Fibroblast of the conjunctiva (primary cell): ENCODE measurements at regions not wholly inside any gene's neighbourhood (a gene's known extent, or its start where the extent isn't known, plus 50 kb on each side); places are given as distances from the start of the nearest gene placed in this dataset.

Source experiments
- DNase-seq: peaks from one replicate; pipeline ENCODE4 v3.0.0-alpha.2; 2010; ENCODE audit warnings: low read depth

- no peak for DNase-seq
Observed at GRCh38 chr15:70264014-70264582, 166.4 kb upstream of the TLE3 start.

- no peak for DNase-seq
Observed at GRCh38 chr15:70262591-70263274, 165.0 kb upstream of the TLE3 start.

- no peak for DNase-seq
Observed at GRCh38 chr15:70262171-70262570, 164.5 kb upstream of the TLE3 start.

GRCh38 chr15:70261083-70261482 is 163.4 kb upstream of the TLE3 start:
- DNase-seq = no peak

GRCh38 chr15:70260580-70260979 is 162.9 kb upstream of the TLE3 start:
- DNase-seq = no peak

GRCh38 chr15:70259640-70260508 is 162.2 kb upstream of the TLE3 start:
- DNase-seq = no peak

DNA sequence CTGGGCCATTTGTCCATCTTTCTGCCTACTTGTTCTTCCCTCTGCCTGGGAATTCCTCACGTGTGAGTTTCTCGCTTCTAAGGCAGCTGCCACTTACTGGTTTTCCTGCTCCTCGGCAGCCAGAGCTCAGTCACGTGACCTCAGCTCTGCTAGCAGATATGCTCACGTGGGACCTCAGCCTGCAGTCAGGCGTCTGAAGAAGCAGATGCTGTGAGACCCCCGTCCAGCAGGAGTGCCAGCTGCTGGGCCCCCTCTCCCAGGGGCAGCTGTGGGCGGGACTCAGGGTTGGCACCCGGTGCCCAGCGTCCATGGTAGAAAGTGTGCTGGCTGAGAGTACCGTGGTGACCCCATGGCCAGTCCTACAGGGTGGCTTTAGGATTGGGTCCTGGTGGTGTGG is 161.3 kb upstream of the TLE3 start:
- DNase-seq = peak; percentile 16

GRCh38 chr15:70258369-70259027 is 160.8 kb upstream of the TLE3 start:
- no peak for DNase-seq

GRCh38 chr15:70257573-70258248 is 160.0 kb upstream of the TLE3 start:
- no peak for DNase-seq

DNA sequence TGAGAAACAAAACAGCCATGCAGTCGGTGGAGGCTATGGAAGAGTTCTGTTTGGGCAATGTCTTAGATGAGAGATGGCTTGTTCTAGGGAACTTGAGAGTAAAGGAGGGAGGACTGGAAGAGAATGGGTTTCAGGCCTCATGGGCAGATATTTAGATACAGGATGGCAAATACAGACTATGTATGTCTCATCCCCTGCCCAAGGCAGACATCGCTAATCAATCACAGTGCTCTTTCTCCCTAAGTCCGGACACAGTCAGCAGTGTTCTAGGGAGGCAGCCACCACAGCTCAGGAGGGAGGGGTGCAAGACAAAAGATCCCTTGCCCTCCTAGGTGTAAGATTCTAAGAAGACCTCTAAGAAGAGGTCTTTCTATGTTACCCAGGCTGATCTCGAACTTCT is 159.3 kb upstream of the TLE3 start:
- DNase-seq = no peak

GRCh38 chr15:70254311-70254869 is 156.7 kb upstream of the TLE3 start:
- DNase-seq = no peak

DNA sequence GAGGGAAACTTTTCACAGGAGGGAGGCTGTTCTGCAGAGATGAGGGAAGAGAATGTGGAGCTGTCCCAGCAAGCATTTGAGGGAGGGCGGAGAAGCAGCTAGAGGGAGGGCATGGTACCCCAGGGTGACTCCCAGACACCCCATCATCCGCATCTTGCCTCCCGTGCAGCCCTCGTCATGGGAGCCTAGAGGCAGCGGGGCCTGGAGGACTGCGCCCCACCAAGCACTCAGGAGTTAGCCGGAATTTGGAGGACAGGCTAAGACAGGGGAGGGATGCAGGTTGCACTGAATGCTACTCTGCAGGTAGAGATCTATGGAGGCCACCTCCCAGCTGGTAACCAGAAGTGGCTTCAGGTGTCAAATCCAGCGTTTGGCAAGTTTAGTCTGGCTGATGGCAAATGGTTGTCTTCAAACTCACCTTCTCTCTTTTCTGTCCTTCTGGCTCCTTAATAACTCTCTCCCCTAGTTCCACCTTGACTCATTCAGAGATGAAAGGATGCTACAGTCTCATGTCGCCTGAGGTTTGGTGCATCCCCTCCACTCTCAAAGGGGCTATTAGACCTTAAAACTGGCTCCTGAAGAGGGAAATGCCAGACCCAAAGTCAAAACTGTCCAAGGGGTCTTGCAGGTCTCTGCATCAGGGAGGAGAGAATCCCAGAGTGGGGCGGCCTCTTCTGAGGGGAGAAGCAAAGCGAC is 155.9 kb upstream of the TLE3 start:
- no peak for DNase-seq

DNA sequence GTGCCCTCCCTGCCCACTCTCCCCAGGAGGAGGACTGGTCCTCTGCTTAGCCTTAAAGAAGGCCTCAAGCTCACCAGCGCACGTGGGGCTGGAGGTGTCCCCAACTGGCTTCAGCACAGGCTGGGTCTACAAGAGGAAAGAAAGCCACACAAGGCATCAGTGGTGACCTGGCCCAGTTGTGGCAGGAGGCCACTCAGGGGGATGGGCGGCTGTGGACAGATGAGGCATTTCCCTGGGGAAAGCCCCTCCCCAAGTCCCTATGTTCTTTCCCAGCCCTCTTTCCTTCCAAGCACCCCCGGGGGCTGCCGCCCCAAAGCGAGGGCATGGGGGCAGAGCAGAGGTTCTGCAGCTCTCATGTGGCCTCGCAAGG is 155.2 kb upstream of the TLE3 start:
- no peak for DNase-seq

DNA sequence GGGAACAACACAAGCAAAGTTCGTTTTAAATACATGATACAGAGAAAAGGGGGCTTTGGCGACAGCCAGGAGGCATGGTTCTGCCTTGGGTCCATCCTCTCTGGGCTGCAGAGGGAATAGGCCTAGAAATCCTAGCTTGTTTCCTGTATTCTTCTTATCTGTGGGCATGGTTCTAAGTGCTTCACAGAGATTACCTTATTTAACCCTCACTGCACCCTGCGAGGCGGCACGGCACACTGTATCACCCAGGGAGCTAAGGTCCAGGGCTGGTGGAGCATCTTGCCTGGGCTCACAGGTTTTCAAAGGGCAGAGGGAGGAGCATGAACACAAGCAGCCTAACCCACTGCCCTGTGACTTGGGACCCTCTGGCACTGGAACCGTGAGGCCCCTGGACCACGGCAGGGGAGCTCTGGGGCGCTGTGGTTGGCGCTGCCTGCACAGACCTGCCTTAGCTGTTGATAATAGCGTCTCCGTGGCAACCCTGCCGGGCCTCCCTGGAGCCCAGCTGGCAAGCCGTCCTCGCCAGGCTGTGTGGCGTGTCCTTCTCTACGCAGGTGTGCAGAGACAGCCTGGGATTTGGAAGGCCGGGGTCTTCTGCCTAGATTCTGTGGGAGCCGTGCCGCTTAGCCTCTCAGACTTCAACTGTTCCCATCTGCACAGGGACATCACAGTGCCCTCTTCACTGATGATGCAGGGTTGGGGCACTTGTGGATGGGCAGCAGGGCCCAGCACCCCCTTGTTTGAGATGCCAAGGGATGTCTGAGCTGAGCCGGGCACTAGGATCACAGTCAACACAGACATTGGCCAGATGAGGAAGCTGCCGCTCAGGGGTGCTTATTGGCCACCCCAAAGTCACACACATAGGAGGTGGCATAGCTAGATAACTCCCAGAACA is 154.6 kb upstream of the TLE3 start:
- DNase-seq = no peak

- no peak for DNase-seq
Observed at GRCh38 chr15:70251246-70251990, 153.7 kb upstream of the TLE3 start.

- DNase-seq = no peak
Observed at GRCh38 chr15:70250208-70251201, 152.8 kb upstream of the TLE3 start.

- DNase-seq = no peak
Observed at GRCh38 chr15:70249616-70250015, 151.9 kb upstream of the TLE3 start.
